Stimulated activated CD4-positive, alpha-beta T cell treated with anti-CD3 and anti-CD28 coated beads, Interleukin-12 subunit alpha, Interleukin-12 subunit beta, amount 100 ng/mL, for 48 hours (primary cell): ENCODE measurements at regions not wholly inside any gene's neighbourhood (a gene's known extent, or its start where the extent isn't known, plus 50 kb on each side); places are given as distances from the start of the nearest gene placed in this dataset.
A peak's percentile ranks its signal among the peaks of the same experiment; 100 is the strongest.
"Not testable (repeated sequence)": the region's sequence is repeated elsewhere in the genome, so short reads cannot be mapped to it uniquely, and the experiment has no call there.

ENCODE experiments used
- DNase-seq, 3 donors: peaks; one replicate each; pipeline ENCODE4 v3.0.0-alpha.2; 2020; ENCODE audit warnings: low read depth in 2 of 3, low spot score in 1 of 3

DNA sequence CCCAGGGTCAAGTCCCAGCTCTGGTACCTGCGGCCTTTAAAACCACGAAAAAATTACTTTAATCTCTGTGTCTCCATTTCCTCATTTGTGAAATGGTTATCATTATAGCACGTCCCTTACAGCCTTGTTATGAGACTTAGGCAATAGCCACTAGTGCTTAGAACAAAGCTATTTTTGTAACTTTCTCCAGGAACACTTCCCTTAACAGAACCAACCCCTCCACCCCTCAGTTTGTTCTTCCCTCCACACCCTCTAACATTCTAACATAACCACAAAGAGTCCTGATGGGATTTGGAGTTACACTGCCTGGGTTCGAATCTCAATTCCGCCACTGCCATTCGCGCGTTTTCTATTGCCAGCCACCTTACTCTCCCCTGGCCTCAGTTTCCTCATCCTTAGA, 2777.4 kb upstream of the TPTE start:
- DNase-seq, result not testable (repeated sequence)

- DNase-seq, result not testable (repeated sequence)
These were observed 2776.8 kb upstream of the TPTE start for GRCh38 chr21:7744406-7745099.

DNA sequence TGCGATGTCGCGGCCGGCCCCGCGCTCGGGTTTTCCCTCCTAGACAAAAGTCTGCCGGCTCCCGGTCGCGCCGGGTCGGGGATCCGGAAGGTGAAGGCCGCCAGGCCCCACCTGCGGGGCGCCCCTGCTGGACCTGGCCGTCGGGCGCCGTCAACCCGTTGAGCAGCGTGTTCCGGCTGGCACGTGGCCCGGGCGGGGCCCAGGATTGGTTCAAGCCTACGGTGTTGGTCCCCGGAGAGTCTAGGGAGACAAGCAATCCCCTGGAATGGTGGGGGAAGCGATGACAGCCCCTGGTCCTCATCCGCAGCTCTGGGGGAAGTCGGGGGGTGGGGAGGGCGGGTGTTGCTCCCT, 2776.3 kb upstream of the TPTE start:
- DNase-seq, result not testable (repeated sequence)

- DNase-seq, result not testable (repeated sequence)
These were observed 2773.4 kb upstream of the TPTE start for GRCh38 chr21:7747964-7748363.

- not testable (repeated sequence) for DNase-seq
These were observed 2768.8 kb upstream of the TPTE start for GRCh38 chr21:7752611-7753010.

DNA sequence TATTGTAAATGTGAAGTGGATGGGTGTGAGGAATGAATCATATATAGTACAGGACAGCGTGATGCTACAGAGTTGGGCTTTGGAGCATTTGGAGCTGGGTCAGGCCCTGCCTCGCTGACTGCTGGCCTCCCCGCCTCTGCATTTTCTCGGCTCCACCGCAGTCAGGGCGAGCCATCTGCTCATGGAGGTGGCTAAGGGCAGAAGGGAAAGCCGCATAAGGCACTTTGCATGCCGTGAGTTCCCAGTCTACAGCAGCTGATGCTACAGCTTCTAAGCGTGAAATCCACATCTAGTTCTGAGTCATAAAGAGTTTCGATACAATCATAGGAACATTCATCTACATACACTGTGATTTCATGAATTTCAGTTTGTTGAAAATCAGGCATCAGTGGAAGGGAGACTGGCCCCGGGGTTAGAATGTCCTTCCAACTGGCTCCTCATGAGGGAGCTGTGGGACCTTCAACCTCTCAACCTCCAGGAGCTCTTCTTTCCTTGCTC, 2768.0 kb upstream of the TPTE start:
- DNase-seq, result peak in 1 of 3 donors; percentile 1

GRCh38 chr21:7769985-7770384, 2751.4 kb upstream of the TPTE start:
- not testable (repeated sequence) for DNase-seq

- not testable (repeated sequence) for DNase-seq
These were observed 2747.2 kb upstream of the TPTE start for GRCh38 chr21:7774219-7774618.

DNA sequence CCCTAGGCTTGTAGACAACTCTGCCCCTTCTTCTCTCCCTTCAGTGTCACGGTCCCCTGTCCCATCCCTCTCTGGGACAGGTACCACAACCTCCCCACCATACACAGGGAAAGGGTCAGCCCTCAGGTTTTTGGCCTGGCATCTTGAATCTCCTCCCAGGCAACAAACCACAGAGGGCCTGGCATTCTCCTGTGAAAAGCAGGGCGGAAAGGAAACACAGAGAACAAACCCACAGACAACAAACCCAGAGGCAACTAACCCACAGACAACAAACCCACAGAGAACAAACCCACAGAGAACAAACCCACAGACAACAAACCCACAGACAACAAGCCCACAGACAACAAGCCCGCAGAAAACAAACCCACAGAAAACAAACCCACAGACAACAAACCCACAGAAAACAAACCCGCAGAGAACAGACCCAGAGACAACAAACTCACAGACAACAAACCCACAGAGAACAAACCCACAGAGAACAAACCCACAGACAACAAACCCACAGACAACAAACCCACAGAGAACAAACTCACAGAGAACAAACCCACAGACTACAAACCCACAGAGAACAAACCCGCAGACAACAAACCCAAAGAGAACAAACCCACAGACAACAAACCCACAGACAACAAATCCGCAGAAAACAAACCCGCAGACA, 2745.9 kb upstream of the TPTE start:
- DNase-seq, result peak in 1 of 3 donors; percentile 3

GRCh38 chr21:7776035-7776434, 2745.3 kb upstream of the TPTE start:
- not testable (repeated sequence) for DNase-seq

DNA sequence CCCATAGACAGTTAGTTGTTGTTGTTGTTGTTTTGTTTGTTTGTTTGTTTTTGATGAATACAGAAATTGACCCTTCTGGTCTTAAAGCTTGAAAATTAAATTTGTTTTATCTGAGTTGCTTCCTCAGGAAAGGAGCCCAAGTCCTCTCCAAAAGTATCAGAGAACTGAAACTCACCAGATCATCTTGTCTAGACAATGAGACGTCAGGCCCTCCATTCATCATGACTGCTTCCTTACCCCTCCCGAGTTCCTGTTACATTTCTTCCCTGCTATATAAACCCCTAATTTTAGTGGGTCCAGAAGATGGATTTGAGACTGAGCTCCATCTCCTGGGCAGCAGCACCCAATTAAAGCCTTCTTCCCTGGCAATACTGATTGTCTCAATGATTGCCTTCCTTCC, 2744.8 kb upstream of the TPTE start:
- DNase-seq, result not testable (repeated sequence)

DNA sequence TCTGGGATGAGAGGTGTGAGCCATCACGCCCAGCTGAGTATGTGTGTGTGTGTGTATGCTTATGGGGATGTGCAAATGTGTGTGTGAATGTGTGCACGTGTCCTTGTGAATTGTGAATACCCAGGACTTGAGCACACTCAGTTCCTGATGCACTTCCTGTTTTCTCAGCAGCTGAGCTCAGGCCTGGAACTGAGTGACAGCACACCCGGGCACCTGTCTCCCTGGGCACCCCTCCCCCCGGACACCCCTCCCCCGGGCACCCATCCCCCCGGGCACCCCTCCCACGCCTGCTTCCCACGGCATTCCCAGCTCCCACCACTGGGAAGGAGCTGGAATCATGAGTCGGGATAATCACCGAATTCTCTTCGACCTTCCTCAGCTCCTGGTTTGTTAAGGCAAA, 2744.1 kb upstream of the TPTE start:
- DNase-seq, result not testable (repeated sequence)

DNA sequence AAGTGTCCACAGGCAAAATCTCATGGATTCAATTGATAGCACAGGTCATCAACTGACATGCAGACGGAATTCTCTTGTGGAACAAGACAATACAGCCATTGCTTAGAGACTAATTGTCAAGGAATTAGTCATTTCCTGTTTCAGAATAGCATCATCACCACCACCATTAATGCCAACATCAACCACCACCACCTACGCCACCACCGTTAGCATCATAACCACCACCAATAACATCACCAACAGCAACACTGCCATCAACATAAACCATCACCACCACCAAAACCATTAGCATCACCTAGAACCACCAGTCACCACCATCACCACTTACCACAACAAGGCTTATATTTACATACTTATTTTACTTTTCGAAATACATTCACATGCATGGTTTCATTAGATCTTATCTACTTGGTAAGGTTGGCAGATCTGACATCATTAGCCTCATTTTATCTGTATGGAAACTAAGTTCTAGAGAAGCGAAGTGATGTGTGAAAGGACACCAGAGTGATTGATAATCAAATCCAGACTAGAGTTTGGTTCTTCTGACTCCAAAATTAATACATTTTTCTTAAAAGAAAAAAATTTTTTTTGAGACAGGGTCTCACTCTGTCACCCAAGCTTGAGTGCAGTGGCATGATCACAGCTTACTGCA, 2733.8 kb upstream of the TPTE start:
- not testable (repeated sequence) for DNase-seq

DNA sequence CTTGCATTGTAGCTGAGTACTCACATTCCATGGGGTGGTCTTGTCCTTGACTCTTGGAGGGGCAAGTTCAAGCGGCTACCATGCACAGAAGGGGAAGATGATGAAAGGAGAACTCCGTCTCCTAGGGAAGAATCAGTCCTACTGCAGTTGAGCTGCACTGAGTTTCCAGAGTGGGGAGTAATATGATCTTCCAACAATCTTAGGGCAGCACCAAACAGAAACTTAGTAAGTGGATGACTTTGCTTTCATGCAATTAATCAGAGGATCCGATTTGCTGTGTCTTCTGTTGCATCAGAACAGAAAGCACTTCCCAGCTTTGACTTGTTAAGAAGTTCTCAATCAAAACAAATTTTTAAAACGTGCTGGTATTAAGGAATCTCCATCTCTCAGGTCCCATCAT, 2727.6 kb upstream of the TPTE start:
- DNase-seq, result not testable (repeated sequence)

GRCh38 chr21:7797328-7797727, 2724.1 kb upstream of the TPTE start:
- not testable (repeated sequence) for DNase-seq

DNA sequence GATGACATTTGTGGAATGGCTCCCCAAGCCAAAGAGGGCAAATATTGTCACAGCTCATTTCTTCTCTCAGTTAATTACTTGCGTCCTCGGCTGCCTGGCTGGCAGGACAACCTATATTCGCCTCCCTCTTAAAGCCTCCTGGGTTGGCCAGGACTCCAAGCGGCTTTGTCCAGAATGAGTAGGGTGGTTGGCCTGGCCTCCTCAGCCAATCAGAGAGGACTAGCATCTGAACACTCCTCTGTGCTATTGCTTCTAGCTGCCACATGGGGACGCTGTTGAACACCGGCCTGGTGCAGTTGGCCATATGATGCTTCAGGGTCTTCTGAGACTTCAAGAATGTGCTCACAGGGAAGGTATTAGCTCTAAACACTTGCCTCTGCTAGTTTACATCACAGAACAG, 2722.9 kb upstream of the TPTE start:
- DNase-seq, result not testable (repeated sequence)

DNA sequence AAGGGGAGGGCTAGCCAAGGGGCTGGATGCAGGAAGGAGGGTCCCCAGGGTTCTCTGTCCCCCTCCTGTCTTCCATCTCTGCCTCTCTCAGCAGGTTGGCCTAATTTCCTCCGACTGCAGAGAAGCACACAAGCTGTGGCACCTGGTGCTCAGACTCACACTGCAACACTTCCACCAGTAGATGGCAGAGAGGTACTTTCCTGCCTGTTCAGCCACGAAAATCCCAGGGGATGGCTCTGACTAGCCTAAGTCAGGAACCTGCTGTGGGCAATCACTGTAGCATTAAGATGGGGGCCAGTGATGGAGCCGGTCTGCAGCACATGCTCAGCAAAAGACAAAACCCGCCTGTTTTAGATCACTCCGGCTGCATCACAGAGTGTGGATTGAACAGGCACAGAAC, 2721.7 kb upstream of the TPTE start:
- not testable (repeated sequence) for DNase-seq

DNA sequence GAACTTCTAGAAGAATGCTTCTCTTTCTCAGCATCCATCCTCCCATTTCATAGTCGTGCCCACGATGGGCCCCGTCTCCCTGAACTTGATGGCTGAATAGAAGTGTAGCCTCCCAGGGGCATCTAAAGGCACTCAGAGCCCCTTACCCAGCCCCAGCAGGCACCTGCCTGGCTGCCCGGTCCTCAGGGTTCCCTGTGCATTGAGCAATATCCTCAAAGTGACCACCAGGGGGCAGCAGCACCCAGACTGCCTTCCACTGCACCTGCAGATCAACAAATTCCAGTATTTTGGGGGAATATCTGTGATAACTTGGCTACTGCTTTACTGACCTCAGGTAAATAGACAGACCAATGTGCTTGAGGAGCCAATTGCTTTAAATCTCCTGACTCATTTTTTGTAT, 2707.9 kb upstream of the TPTE start:
- not testable (repeated sequence) for DNase-seq

DNA sequence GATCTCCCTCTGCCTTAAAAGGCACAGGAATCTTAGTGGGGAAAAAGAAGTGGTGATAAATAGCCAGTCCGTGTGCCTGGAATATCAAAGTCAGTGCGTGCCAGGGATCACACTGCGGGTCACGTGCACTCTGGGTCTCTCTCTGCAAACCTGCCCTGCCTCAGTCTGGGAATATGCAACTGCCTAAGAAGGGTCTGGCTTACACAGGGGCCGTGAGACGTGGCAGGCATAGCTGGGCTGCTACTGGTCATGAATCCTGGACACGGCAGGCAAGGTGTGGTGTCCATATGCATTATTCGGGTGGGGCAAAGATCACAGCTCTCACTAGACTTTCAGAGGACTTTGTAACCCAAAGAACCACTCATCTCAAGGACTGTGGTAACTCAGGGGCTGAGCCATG, 2704.4 kb upstream of the TPTE start:
- DNase-seq, result not testable (repeated sequence)

- not testable (repeated sequence) for DNase-seq
These were observed 2702.1 kb upstream of the TPTE start for GRCh38 chr21:7819301-7819700.

DNA sequence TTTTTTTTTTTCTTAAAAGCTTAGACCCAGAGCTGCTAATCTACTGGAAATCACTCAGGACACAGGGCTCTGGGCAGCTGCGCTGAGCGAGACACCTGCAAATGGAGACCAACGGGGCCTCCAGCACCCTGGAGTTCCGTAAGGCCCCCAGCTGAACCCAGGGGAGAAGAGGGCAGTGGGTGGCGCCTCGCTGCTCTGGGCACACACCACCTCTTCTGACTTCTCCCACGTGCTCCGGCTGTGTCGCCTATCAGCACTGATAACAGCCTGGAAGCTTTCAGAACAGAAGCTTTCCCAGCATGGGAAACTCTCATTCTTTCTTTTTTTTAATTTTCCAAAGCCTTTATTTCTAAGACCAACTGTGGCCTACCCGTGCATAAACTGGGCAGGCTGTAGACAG, 2695.8 kb upstream of the TPTE start:
- not testable (repeated sequence) for DNase-seq

- DNase-seq, result not testable (repeated sequence)
These were observed 2695.2 kb upstream of the TPTE start for GRCh38 chr21:7826174-7826573.
